AG20443 (cell line): ENCODE measurements at regions not wholly inside any gene's neighbourhood (a gene's known extent, or its start where the extent isn't known, plus 50 kb on each side); places are given as distances from the start of the nearest gene placed in this dataset.
"Not testable (repeated sequence)": the region's sequence is repeated elsewhere in the genome, so short reads cannot be mapped to it uniquely, and the experiment has no call there.

Experiments used
- DNase-seq: peaks from one replicate; pipeline ENCODE4 v3.0.0; 2012; ENCODE audit warnings: low spot score, mixed read lengths

- DNase-seq: no peak
Measured at GRCh38 chr2:187783446-187783845, 229.2 kb upstream of the TFPI start.

- DNase-seq: not testable (repeated sequence)
Measured at GRCh38 chr2:187784138-187784537, 229.9 kb upstream of the TFPI start.

- no peak for DNase-seq
Measured at GRCh38 chr2:187799601-187800000, 245.4 kb upstream of the TFPI start.

GRCh38 chr2:187803816-187804215 is 249.6 kb upstream of the TFPI start:
- DNase-seq: no peak

GRCh38 chr2:187815113-187815512 is 260.9 kb upstream of the TFPI start:
- no peak for DNase-seq

GRCh38 chr2:187819624-187820023 is 265.4 kb upstream of the TFPI start:
- no peak for DNase-seq

- DNase-seq: no peak
Measured at GRCh38 chr2:187825108-187825507, 270.9 kb upstream of the TFPI start.

- DNase-seq: no peak
Measured at GRCh38 chr2:187826023-187826422, 271.8 kb upstream of the TFPI start.

GRCh38 chr2:187834787-187835186 is 280.6 kb upstream of the TFPI start:
- no peak for DNase-seq

GRCh38 chr2:187838690-187839089 is 284.5 kb upstream of the TFPI start:
- no peak for DNase-seq

- no peak for DNase-seq
Measured at GRCh38 chr2:187842315-187842714, 288.1 kb upstream of the TFPI start.

- DNase-seq: peak; percentile 37
Measured at GRCh38 chr2:187842978-187843847, 289.0 kb upstream of the TFPI start.

GRCh38 chr2:187847245-187848208 is 293.3 kb upstream of the TFPI start:
- DNase-seq: no peak

GRCh38 chr2:187851955-187852561 is 297.8 kb upstream of the TFPI start:
- DNase-seq: no peak

GRCh38 chr2:187853381-187853791 is 299.2 kb upstream of the TFPI start:
- DNase-seq: no peak

- DNase-seq: no peak
Measured at GRCh38 chr2:187854801-187855200, 300.6 kb upstream of the TFPI start.

- DNase-seq: no peak
Measured at GRCh38 chr2:187855689-187856088, 301.5 kb upstream of the TFPI start.

- no peak for DNase-seq
Measured at GRCh38 chr2:187857826-187858225, 303.6 kb upstream of the TFPI start.

GRCh38 chr2:187862715-187863114 is 308.5 kb upstream of the TFPI start:
- DNase-seq: no peak

- no peak for DNase-seq
Measured at GRCh38 chr2:187865025-187865424, 310.8 kb upstream of the TFPI start.

- DNase-seq: no peak
Measured at GRCh38 chr2:187867165-187867564, 312.9 kb upstream of the TFPI start.

GRCh38 chr2:187869195-187869594 is 315.0 kb upstream of the TFPI start:
- DNase-seq: no peak
